ENCODE measurements at regions not wholly inside any gene's neighbourhood (a gene's known extent, or its start where the extent isn't known, plus 50 kb on each side); places are given as distances from the start of the nearest gene placed in this dataset.

- no peak for DNase-seq (ENCODE audit: low read depth in 1 of 2, low spot score in 1 of 2)
- H3K4me3 ChIP-seq (replicated peaks; ENCODE audit: insufficient read depth, low read length), result no peak overlapping the region
- no peak for TF ChIP-seq POLR2AphosphoS5 (IDR thresholded peaks at IDR 0.05; ENCODE audit: low read depth)
- no peak for TF ChIP-seq GABPA (IDR thresholded peaks at IDR 0.05; ENCODE audit: low read depth)
- no peak for TF ChIP-seq CTCF (IDR thresholded peaks at IDR 0.05; ENCODE audit: insufficient read depth, low read length)
- H3K27me3 ChIP-seq (ENCODE audit: insufficient read depth, poor library complexity, severe bottlenecking), result no peaks in the 10 kb centered on the region
- no peak overlapping the region for H3K27ac ChIP-seq (replicated peaks)
Measured at GRCh38 chr5:93082981-93083380, 498.0 kb downstream of the NR2F1-AS1 start.

- Histone ChIP-seq H3K27ac (replicated peaks) (no peak overlapping the region), H3K27me3 (ENCODE audit: insufficient read depth, poor library complexity, severe bottlenecking) (no peaks in the 10 kb centered on the region), H3K4me3 (replicated peaks; ENCODE audit: insufficient read depth, low read length) (no peak overlapping the region)
- no peak for DNase-seq (ENCODE audit: low read depth in 1 of 2, low spot score in 1 of 2)
- no peak for TF ChIP-seq REST (IDR thresholded peaks at IDR 0.05; ENCODE audit: insufficient replicate concordance, low read depth)
- TF ChIP-seq GABPA (IDR thresholded peaks at IDR 0.05; ENCODE audit: low read depth), result no peak
- TF ChIP-seq CTCF (IDR thresholded peaks at IDR 0.05; ENCODE audit: insufficient read depth, low read length), result no peak
- no peak for TF ChIP-seq POLR2AphosphoS5 (IDR thresholded peaks at IDR 0.05; ENCODE audit: low read depth)
- TF ChIP-seq SPI1 (IDR thresholded peaks at IDR 0.05; ENCODE audit: borderline replicate concordance, low read depth), result no peak
Measured at GRCh38 chr5:93079046-93079445, 502.0 kb downstream of the NR2F1-AS1 start.

GRCh38 chr5:93078082-93079038 is 502.7 kb downstream of the NR2F1-AS1 start:
- TF ChIP-seq GABPA (IDR thresholded peaks at IDR 0.05; ENCODE audit: low read depth) (no peak), SPI1 (IDR thresholded peaks at IDR 0.05; ENCODE audit: borderline replicate concordance, low read depth) (no peak), POLR2AphosphoS5 (IDR thresholded peaks at IDR 0.05; ENCODE audit: low read depth) (no peak), REST (IDR thresholded peaks at IDR 0.05; ENCODE audit: insufficient replicate concordance, low read depth) (no peak), CTCF (IDR thresholded peaks at IDR 0.05; ENCODE audit: insufficient read depth, low read length) (no peak)
- no peak overlapping the region for H3K4me3 ChIP-seq (replicated peaks; ENCODE audit: insufficient read depth, low read length)
- no peaks in the 10 kb centered on the region for H3K27me3 ChIP-seq (ENCODE audit: insufficient read depth, poor library complexity, severe bottlenecking)
- H3K27ac ChIP-seq (replicated peaks), result no peak overlapping the region
- no peak for DNase-seq (ENCODE audit: low read depth in 1 of 2, low spot score in 1 of 2)

Measured in HL-60 (cell line).